ENCODE measurements at regions not wholly inside any gene's neighbourhood (a gene's known extent, or its start where the extent isn't known, plus 50 kb on each side); places are given as distances from the start of the nearest gene placed in this dataset.

GRCh38 chr4:110753466-110753865, 130.6 kb upstream of the PITX2 start:
- TF ChIP-seq LEF1 (IDR thresholded peaks at IDR 0.05; ENCODE audit: borderline replicate concordance), result no peak
- TF ChIP-seq ARNT (IDR thresholded peaks at IDR 0.05), result no peak
- TF ChIP-seq NFRKB (IDR thresholded peaks at IDR 0.05), result no peak
- no peak for TF ChIP-seq HDGF (IDR thresholded peaks at IDR 0.05; ENCODE audit: borderline replicate concordance)
- no peak for TF ChIP-seq FOXM1 (IDR thresholded peaks at IDR 0.05; ENCODE audit: borderline replicate concordance)
- TF ChIP-seq CTBP1 (IDR thresholded peaks at IDR 0.05; ENCODE audit: borderline replicate concordance), result no peak
- TF ChIP-seq SUZ12 (IDR thresholded peaks at IDR 0.05), result no peak
- no peak for TF ChIP-seq TARDBP (IDR thresholded peaks at IDR 0.05)
- no peak for TF ChIP-seq FOXA1 (IDR thresholded peaks at IDR 0.05)
- no peak for TF ChIP-seq FOXK2 (IDR thresholded peaks at IDR 0.05)
- TF ChIP-seq L3MBTL2 (conservative IDR thresholded peaks at IDR 0.05), result no peak
- TF ChIP-seq SP1 (IDR thresholded peaks at IDR 0.05), result no peak
- ChIA-PET CTCF (interaction anchor here (1.0 kb wide), 1 partner anchor 218 kb away, joined by 3 read pairs; no protein-coding TSS in a partner anchor), POLR2A (no interaction called here)
- no peak for DNase-seq (ENCODE audit: extremely low spot score)

- POLR2A ChIA-PET, result no interaction called here
- no peak for TF ChIP-seq FOXM1 (IDR thresholded peaks at IDR 0.05; ENCODE audit: borderline replicate concordance)
- no peak for TF ChIP-seq HDGF (IDR thresholded peaks at IDR 0.05; ENCODE audit: borderline replicate concordance)
- no peak for TF ChIP-seq SP1 (IDR thresholded peaks at IDR 0.05)
- no peak for TF ChIP-seq ARNT (IDR thresholded peaks at IDR 0.05)
- TF ChIP-seq ZNF384 (IDR thresholded peaks at IDR 0.05), result no peak
- no peak for TF ChIP-seq NFRKB (IDR thresholded peaks at IDR 0.05)
- no peak for TF ChIP-seq LEF1 (IDR thresholded peaks at IDR 0.05; ENCODE audit: borderline replicate concordance)
- TF ChIP-seq FOXA1 (IDR thresholded peaks at IDR 0.05), result no peak
- no peak for TF ChIP-seq L3MBTL2 (conservative IDR thresholded peaks at IDR 0.05)
- TF ChIP-seq FOXK2 (IDR thresholded peaks at IDR 0.05), result no peak
- no peak for TF ChIP-seq CTBP1 (IDR thresholded peaks at IDR 0.05; ENCODE audit: borderline replicate concordance)
- TF ChIP-seq ELF4 (IDR thresholded peaks at IDR 0.05), result no peak
- TF ChIP-seq TARDBP (IDR thresholded peaks at IDR 0.05), result no peak
- no peak for TF ChIP-seq PKNOX1 (IDR thresholded peaks at IDR 0.05)
- TF ChIP-seq SUZ12 (IDR thresholded peaks at IDR 0.05), result no peak
- no peak for TF ChIP-seq BHLHE40 (IDR thresholded peaks at IDR 0.05; ENCODE audit: borderline replicate concordance)
- CTCF ChIA-PET, result no interaction called here
- no peak for DNase-seq (ENCODE audit: extremely low spot score)
These were observed 131.8 kb upstream of the PITX2 start for GRCh38 chr4:110754716-110755115.

- ChIA-PET POLR2A (no interaction called here), CTCF (no interaction called here)
- no peak for DNase-seq (ENCODE audit: extremely low spot score)
- TF ChIP-seq PKNOX1 (IDR thresholded peaks at IDR 0.05) (no peak), SP1 (IDR thresholded peaks at IDR 0.05) (no peak), BHLHE40 (IDR thresholded peaks at IDR 0.05; ENCODE audit: borderline replicate concordance) (no peak), HDGF (IDR thresholded peaks at IDR 0.05; ENCODE audit: borderline replicate concordance) (no peak), ZNF384 (IDR thresholded peaks at IDR 0.05) (no peak), CTBP1 (IDR thresholded peaks at IDR 0.05; ENCODE audit: borderline replicate concordance) (no peak), FOXA1 (IDR thresholded peaks at IDR 0.05) (no peak), FOXM1 (IDR thresholded peaks at IDR 0.05; ENCODE audit: borderline replicate concordance) (no peak), SUZ12 (IDR thresholded peaks at IDR 0.05) (no peak), FOXK2 (IDR thresholded peaks at IDR 0.05) (no peak), ARNT (IDR thresholded peaks at IDR 0.05) (no peak), LEF1 (IDR thresholded peaks at IDR 0.05; ENCODE audit: borderline replicate concordance) (no peak)
These were observed 146.7 kb upstream of the PITX2 start for GRCh38 chr4:110769578-110769977.

GRCh38 chr4:110770353-110770752, 147.5 kb upstream of the PITX2 start:
- TF ChIP-seq NFRKB (IDR thresholded peaks at IDR 0.05) (no peak), BHLHE40 (IDR thresholded peaks at IDR 0.05; ENCODE audit: borderline replicate concordance) (no peak), ELF4 (IDR thresholded peaks at IDR 0.05) (no peak), L3MBTL2 (conservative IDR thresholded peaks at IDR 0.05) (no peak), LEF1 (IDR thresholded peaks at IDR 0.05; ENCODE audit: borderline replicate concordance) (no peak), TARDBP (IDR thresholded peaks at IDR 0.05) (no peak), FOXM1 (IDR thresholded peaks at IDR 0.05; ENCODE audit: borderline replicate concordance) (no peak), SUZ12 (IDR thresholded peaks at IDR 0.05) (no peak)
- POLR2A ChIA-PET, result no interaction called here
- DNase-seq (ENCODE audit: extremely low spot score), result no peak
- CTCF ChIA-PET, result interaction anchor here (0.5 kb wide), 1 partner anchor 54 kb away, joined by 3 read pairs; no protein-coding TSS in a partner anchor

GRCh38 chr4:110778521-110778920, 155.6 kb upstream of the PITX2 start:
- TF ChIP-seq NFRKB (IDR thresholded peaks at IDR 0.05), result no peak
- no peak for TF ChIP-seq FOXK2 (IDR thresholded peaks at IDR 0.05)
- TF ChIP-seq TARDBP (IDR thresholded peaks at IDR 0.05), result no peak
- TF ChIP-seq SUZ12 (IDR thresholded peaks at IDR 0.05), result no peak
- no peak for TF ChIP-seq LEF1 (IDR thresholded peaks at IDR 0.05; ENCODE audit: borderline replicate concordance)
- TF ChIP-seq BHLHE40 (IDR thresholded peaks at IDR 0.05; ENCODE audit: borderline replicate concordance), result no peak
- TF ChIP-seq ARNT (IDR thresholded peaks at IDR 0.05), result no peak
- no peak for TF ChIP-seq CTBP1 (IDR thresholded peaks at IDR 0.05; ENCODE audit: borderline replicate concordance)
- no peak for TF ChIP-seq ZNF384 (IDR thresholded peaks at IDR 0.05)
- TF ChIP-seq ELF4 (IDR thresholded peaks at IDR 0.05), result no peak
- no peak for TF ChIP-seq L3MBTL2 (conservative IDR thresholded peaks at IDR 0.05)
- no peak for TF ChIP-seq FOXM1 (IDR thresholded peaks at IDR 0.05; ENCODE audit: borderline replicate concordance)
- no peak for TF ChIP-seq PKNOX1 (IDR thresholded peaks at IDR 0.05)
- TF ChIP-seq SP1 (IDR thresholded peaks at IDR 0.05), result no peak
- DNase-seq (ENCODE audit: extremely low spot score), result no peak
- POLR2A ChIA-PET, result no interaction called here
- CTCF ChIA-PET, result no interaction called here

GRCh38 chr4:110780538-110780937, 157.7 kb upstream of the PITX2 start:
- ChIA-PET CTCF (no interaction called here), POLR2A (no interaction called here)
- TF ChIP-seq CTBP1 (IDR thresholded peaks at IDR 0.05; ENCODE audit: borderline replicate concordance) (no peak), ELF4 (IDR thresholded peaks at IDR 0.05) (no peak), NFRKB (IDR thresholded peaks at IDR 0.05) (no peak), TARDBP (IDR thresholded peaks at IDR 0.05) (no peak), SUZ12 (IDR thresholded peaks at IDR 0.05) (no peak), SP1 (IDR thresholded peaks at IDR 0.05) (no peak), FOXM1 (IDR thresholded peaks at IDR 0.05; ENCODE audit: borderline replicate concordance) (no peak), FOXA1 (IDR thresholded peaks at IDR 0.05) (no peak), HDGF (IDR thresholded peaks at IDR 0.05; ENCODE audit: borderline replicate concordance) (no peak), PKNOX1 (IDR thresholded peaks at IDR 0.05) (no peak), BHLHE40 (IDR thresholded peaks at IDR 0.05; ENCODE audit: borderline replicate concordance) (no peak), LEF1 (IDR thresholded peaks at IDR 0.05; ENCODE audit: borderline replicate concordance) (no peak), L3MBTL2 (conservative IDR thresholded peaks at IDR 0.05) (no peak), FOXK2 (IDR thresholded peaks at IDR 0.05) (no peak)
- no peak for DNase-seq (ENCODE audit: extremely low spot score)

Data from HEK293T (cell line).